Astrocyte of the cerebellum (primary cell): ENCODE measurements at regions not wholly inside any gene's neighbourhood (a gene's known extent, or its start where the extent isn't known, plus 50 kb on each side); places are given as distances from the start of the nearest gene placed in this dataset.

ENCODE experiments used
- DNase-seq: peaks from one replicate; pipeline ENCODE4 v3.0.0-alpha.2; 2011; ENCODE audit warnings: low read depth
- H3K4me3 ChIP-seq: 2 replicates; pipeline ENCODE4 v1.5.1; 2011; ENCODE audit warnings: mild to moderate bottlenecking, low read depth, low read length, moderate library complexity
- in situ Hi-C: cut with HindIII; loops from 2 replicates; pipeline ENCODE4 v1.10.0; 2017; ENCODE audit warnings: low sequenced_read_pairs
- TF ChIP-seq, protein P1 (sequence below): IDR thresholded peaks from 2 replicates; pipeline ENCODE4 v1.5.1; 2012; ENCODE audit warnings: low read length, low read depth, moderate library complexity, mild to moderate bottlenecking; ENCODE audit errors: missing control alignments

DNA sequence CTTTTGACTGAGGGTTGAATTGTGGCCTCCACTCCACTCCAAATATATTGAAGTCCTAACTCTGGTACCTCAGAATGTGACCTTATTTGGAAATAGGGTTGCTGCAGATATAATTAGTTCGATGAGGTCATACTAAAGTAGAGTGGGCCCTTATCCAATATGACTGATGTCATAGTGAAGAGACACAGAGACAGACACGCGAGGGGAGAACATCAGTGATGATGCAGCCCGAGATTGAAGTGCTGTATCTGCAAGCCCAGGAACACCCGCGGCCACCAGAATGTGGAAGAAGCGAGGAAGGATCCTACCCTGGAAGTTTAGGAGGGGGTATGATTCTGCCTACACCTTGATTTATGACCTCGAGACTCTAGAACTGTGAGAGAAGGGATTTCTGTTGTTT, 279.0 kb downstream of the ANKRD50 start:
- in situ Hi-C loops: no loop called here
- H3K4me3 ChIP-seq: no peak overlapping the region
- no peak for DNase-seq
- TF ChIP-seq, protein P1, sequence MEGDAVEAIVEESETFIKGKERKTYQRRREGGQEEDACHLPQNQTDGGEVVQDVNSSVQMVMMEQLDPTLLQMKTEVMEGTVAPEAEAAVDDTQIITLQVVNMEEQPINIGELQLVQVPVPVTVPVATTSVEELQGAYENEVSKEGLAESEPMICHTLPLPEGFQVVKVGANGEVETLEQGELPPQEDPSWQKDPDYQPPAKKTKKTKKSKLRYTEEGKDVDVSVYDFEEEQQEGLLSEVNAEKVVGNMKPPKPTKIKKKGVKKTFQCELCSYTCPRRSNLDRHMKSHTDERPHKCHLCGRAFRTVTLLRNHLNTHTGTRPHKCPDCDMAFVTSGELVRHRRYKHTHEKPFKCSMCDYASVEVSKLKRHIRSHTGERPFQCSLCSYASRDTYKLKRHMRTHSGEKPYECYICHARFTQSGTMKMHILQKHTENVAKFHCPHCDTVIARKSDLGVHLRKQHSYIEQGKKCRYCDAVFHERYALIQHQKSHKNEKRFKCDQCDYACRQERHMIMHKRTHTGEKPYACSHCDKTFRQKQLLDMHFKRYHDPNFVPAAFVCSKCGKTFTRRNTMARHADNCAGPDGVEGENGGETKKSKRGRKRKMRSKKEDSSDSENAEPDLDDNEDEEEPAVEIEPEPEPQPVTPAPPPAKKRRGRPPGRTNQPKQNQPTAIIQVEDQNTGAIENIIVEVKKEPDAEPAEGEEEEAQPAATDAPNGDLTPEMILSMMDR: no peak

DNA sequence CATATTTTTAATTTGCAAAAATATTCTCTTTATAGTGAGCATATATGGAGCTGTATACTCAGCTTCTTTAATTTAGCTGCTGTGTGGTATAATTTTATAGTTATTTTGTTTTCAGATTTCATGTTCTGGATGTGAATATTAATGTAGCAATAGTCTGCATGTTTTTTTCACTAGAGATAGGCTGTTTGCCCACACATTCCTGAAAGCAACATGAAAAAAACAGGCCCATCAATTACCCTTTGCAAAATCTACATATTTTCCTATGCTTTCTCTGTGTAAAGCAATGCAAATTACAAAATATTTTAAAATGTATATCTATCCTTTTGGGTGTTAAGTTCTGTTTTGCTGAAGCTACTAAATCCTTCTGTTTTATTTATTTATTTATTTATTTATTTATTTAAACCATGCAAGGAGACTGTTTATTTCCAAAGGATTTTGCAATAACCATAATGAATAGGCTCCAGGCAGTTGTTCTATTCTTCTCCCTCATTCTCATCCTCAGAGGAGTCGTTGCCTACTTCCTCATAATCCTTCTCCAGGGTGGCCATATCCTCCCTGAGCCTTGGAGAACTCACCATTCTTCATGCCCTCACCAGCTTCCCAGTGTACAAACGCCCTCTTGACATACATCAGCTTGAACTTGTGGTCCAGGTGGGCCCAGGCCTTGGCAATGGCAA, 277.1 kb downstream of the ANKRD50 start:
- TF ChIP-seq, protein P1: no peak
- no peak overlapping the region for H3K4me3 ChIP-seq
- DNase-seq: no peak
- in situ Hi-C loops: no loop called here

DNA sequence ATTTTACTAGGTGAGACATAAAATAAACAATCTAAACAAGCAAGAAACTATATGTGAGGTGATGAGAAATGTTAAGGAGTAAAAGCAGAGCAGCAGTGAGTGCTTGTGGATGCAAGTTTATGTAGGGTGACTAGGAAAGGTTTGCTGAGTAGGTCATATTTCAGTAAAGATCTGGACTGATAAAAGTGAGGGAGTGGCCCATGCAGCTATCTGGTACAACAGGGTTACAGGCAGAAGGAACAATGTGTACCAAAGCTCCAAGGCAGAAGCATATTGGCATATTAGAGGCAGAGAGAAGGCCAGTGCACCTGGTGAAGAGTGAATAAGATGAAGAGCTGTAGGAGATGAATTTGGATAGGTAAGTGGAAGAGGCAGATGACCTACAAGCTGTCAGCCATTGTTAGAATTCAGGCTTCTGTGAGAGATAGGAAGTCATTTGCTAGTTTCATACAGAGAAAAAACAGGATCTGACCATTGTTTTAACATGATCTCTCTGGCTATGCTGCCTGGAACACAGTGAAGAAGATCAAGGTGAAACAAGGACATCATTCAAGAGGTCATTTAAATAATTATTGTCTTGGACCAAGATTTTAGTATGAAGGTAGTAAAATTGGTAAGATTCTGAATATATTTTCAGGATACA, 274.6 kb downstream of the ANKRD50 start:
- in situ Hi-C loops: no loop called here
- DNase-seq: no peak
- H3K4me3 ChIP-seq: no peak overlapping the region
- TF ChIP-seq, protein P1: no peak

DNA sequence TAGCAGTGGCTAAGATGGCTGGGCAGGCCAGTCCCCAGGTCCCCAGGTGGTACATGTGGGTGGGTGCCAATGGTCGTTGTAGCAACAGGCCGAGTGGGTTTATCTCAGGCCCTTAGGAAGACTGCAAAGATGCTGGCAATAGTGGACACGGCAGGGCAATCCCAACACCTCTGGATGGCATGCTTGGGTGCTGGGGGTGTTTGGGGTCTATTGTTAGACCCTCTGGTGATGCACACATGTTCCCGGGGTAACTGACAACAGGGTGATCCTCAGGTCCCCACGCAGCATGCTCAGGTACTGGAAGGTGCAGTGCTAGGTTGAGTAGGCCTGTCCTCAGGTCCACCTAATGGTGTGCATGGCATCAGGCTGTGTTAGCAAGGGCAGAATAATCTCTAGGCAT, 267.5 kb downstream of the ANKRD50 start:
- no peak for DNase-seq
- TF ChIP-seq, protein P1: no peak
- in situ Hi-C loops: no loop called here
- no peak overlapping the region for H3K4me3 ChIP-seq

DNA sequence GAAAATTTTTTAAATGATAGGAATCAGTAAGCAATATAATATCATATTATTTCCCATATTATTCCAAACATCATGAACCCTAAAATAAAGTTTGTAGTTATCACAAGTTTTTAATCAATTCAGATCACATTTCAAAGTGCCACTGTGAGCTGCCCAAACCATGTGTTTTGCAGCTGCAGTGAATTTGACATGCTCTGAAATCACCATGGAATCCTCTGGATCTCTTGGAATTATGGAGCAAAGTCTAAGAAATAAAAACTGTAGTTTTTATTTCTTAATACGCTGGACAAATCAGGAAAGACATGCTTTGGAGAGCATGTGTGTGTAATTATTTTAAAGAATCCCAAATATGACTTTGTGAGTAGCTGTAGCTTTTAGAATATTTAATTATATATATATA, 262.7 kb downstream of the ANKRD50 start:
- TF ChIP-seq, protein P1: no peak
- DNase-seq: no peak
- in situ Hi-C loops: no loop called here
- no peak overlapping the region for H3K4me3 ChIP-seq

DNA sequence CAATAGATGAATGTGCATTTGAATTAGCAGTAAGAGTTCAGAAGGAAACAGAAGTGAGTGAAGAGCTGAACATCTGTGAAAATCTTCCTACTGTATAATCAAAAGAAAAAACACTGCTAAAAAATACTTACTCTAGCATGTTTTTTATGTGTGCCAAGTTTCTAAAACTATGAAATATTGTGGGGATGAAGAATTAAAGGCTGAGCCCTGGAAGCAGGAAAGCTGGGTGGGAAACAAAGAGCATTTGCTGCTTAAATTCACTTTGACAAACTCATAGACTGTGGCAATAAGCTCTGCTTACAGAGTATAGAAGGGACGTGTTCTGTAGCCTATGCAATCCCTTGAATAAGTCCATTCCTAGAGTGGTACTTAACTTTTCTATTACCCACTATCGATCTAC, 261.7 kb downstream of the ANKRD50 start:
- no peak overlapping the region for H3K4me3 ChIP-seq
- no peak for DNase-seq
- in situ Hi-C loops: no loop called here
- TF ChIP-seq, protein P1: no peak
